ENCODE measurements at regions not wholly inside any gene's neighbourhood (a gene's known extent, or its start where the extent isn't known, plus 50 kb on each side); places are given as distances from the start of the nearest gene placed in this dataset.

DNA sequence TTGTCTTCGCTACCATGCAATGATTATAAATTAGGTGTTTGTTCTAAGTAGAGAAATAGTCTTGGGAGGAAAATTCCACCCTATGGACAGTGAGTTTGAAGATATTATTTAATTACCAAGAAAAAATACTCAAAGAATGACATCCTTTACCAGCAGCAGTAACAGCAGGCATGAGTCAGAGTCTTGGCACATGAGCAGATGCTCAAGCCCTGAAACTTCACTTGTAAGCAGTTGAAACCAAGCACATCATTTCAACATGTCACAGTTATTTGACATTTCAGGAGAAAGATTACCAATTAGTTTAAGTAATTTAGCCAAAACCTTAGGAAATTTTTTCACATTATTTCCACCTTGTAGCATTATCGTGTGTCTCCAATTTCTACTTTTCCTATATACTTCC, 99.2 kb downstream of the C12orf50 start:
- no peak for DNase-seq (ENCODE audit: low read depth in 2 of 2)

DNA sequence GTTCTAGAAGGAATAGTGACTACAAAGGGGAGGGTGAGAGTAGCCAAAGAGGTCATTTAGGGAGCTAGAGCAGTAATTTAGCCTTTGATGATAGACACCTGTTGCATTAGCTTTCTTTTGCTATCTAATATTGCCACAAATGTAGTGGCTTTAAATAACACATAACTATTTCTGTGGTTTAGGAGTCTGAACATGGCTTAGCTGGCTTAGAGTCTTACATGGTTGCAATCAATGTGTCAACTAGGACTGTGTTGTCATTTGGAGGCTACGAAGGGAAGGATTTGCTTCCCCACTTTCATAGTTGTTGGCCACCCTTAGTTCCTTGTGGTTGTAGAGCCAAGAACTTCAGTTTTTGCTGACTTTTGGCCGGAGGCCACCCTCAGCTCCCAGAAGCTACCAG, 99.9 kb downstream of the C12orf50 start:
- DNase-seq (ENCODE audit: low read depth in 2 of 2): no peak

- DNase-seq (ENCODE audit: low read depth in 2 of 2): no peak
Measured at GRCh38 chr12:87928031-87928430, 101.2 kb downstream of the C12orf50 start.

DNA sequence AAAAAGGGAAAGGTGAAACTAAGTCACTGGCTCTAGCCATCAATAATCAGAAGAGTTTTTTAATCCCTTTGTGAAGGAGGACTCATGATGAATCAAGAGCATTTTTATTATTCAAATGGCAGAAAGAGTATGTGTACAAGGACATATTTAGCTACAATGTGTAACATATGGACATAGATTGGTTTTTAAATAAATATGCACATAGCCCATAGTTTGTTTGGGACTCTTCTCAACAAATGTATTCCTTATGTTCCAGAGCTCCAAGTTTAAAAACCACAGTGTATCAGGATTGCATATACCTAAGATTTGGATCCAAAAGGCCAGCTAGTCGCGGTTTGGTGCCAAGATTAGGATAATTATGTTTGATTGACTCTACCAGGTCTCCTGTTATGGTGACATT, 104.2 kb downstream of the C12orf50 start:
- no peak for DNase-seq (ENCODE audit: low read depth in 2 of 2)

GRCh38 chr12:87924149-87924548, 105.1 kb downstream of the C12orf50 start:
- no peak for DNase-seq (ENCODE audit: low read depth in 2 of 2)

- DNase-seq (ENCODE audit: low read depth in 2 of 2): no peak
Measured at GRCh38 chr12:87923361-87923760, 105.8 kb downstream of the C12orf50 start.

GRCh38 chr12:87922736-87923135, 106.5 kb downstream of the C12orf50 start:
- DNase-seq (ENCODE audit: low read depth in 2 of 2): no peak

DNA sequence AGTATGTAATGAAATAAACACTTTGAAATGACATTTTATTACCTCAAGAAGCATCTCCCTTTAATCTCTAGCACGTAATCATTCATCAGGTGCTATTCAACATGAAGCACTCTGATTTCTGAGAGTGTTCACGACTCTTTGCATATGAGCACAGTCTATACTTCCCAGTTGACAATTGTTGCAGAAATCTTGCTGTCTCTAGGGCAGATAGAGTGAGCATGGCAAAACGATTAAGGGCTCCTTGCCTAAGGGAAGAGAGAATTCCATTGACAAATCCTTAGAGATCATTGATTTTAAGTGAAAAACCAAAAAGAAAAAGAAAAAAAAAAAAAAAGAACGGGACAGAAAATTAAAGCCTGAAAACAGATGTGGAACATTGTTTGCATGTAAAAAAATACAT, 107.6 kb downstream of the C12orf50 start:
- no peak for DNase-seq (ENCODE audit: low read depth in 2 of 2)

DNA sequence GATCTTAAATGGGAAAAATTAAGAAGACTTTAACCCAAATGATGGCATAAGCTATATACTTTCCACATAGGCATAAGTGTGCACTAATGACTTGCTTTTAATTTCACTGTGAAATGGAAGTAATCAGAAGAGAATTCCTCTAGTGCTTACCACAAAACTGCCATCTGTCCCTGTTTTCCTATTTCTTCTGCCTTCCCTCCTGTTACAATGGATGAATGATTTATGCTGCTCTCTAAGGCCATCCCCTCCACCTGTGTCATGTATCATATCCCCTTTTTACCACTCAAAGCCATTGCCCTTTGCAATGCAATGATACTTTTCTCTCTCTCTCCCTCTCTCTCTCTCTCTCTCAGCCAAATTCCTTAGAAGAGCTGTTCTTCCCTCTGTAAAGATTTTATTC, 109.1 kb downstream of the C12orf50 start:
- DNase-seq (ENCODE audit: low read depth in 2 of 2): no peak

DNA sequence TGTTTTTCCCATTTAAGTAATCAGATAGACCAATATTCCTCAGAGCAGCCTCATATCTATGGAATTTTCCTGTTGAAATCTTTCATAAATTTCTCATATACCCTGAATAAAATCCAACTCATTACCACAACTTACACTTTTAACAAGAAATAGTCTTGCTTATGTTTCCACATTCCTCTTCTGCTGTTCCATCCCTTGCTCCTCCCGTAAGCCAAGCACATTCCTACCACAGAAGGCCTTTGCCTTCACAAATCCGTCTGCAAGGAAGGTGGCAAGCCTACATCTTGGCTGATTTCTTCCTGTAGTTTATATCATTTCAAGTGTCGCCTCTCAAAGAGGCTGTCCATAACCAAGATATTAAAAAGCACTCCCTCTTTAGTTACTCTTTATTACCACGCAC, 127.7 kb downstream of the C12orf50 start:
- no peak for DNase-seq (ENCODE audit: low read depth in 2 of 2)

GRCh38 chr12:87897662-87898061, 131.5 kb downstream of the C12orf50 start:
- DNase-seq (ENCODE audit: low read depth in 2 of 2): no peak

DNA sequence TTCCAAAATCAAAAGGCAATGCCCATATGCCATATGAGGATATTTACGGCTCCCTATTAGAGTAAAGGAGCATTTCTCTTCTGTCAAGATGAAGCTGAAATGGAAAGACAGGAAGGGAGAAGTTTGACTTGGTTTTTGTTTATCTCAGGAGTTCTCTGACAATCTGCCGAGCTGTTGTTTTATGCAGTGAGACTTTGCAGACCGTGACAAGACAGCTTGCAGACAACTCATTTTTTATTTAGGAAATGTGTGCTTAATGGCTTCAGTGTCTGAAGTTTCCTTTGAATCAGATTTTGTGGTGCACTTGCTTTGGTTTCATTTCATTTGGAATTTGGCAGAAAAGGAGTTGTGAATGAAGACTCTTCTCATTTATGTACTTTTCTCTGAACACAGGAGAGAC, 145.4 kb downstream of the C12orf50 start:
- no peak for DNase-seq (ENCODE audit: low read depth in 2 of 2)

DNA sequence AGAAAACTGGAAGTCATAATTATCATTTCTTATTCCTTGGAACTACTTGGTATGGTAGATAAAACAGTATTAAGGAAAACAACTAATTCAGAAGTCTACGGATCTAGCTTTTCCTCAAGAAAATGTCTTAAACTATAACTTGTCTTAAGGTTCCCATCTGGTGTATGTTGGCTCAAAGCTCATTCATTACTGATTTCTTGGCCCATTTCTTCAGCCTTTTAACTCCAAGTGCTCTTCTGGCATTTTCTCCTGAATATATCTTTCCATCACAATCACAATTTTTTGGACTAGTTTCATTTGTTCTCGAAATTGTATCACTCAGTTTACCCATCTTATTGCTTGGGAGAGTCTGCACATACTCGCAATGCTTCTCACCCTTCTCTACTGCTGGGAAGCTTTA, 150.1 kb downstream of the C12orf50 start:
- DNase-seq (ENCODE audit: low read depth in 2 of 2): no peak

GRCh38 chr12:87870493-87871460, 158.4 kb downstream of the C12orf50 start:
- DNase-seq (ENCODE audit: low read depth in 2 of 2): peak in 1 of 2 donors; percentile 17

- no peak for DNase-seq (ENCODE audit: low read depth in 2 of 2)
Measured at GRCh38 chr12:87870061-87870460, 159.1 kb downstream of the C12orf50 start.

- DNase-seq (ENCODE audit: low read depth in 2 of 2): peak; percentile 21 to 28
Measured at GRCh38 chr12:87866578-87867292, 162.5 kb downstream of the C12orf50 start.

GRCh38 chr12:87861791-87862190, 167.4 kb downstream of the C12orf50 start:
- no peak for DNase-seq (ENCODE audit: low read depth in 2 of 2)

- DNase-seq (ENCODE audit: low read depth in 2 of 2): no peak
Measured at GRCh38 chr12:87853448-87854003, 175.7 kb downstream of the C12orf50 start.

- DNase-seq (ENCODE audit: low read depth in 2 of 2): no peak
Measured at GRCh38 chr12:87849074-87849473, 180.1 kb downstream of the C12orf50 start.

DNA sequence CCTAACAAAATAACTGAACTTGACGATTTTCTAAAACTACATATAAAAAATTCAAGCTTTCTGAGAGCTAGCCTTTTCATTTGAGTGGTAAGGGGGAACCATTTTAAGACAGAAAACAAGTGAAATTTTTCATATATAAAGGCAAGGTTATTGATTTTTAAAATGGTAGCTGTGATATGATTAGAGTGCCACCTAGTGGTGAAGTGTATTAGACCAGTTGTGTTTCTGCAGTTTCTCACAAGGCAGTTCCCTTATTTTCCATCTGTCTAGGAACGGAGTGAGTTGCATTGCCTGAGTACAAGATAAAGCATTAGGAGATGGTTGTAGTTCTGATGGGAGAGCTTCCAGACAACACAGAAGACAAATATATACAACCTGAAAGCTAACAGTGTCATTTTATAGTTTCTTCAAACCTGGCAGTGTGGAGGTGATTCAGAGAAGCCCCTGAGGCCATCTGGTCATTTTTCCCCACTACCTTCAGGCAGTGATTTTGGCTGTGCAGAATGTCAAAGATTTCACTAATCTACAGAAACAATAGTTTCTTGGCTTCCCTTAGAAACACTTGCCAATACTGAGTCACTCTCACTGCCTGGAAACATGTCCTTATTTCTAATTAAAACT, 180.8 kb downstream of the C12orf50 start:
- peak; percentile 74 for DNase-seq (ENCODE audit: low read depth in 2 of 2)

- DNase-seq (ENCODE audit: low read depth in 2 of 2): no peak
Measured at GRCh38 chr12:87847147-87847546, 182.1 kb downstream of the C12orf50 start.

DNA sequence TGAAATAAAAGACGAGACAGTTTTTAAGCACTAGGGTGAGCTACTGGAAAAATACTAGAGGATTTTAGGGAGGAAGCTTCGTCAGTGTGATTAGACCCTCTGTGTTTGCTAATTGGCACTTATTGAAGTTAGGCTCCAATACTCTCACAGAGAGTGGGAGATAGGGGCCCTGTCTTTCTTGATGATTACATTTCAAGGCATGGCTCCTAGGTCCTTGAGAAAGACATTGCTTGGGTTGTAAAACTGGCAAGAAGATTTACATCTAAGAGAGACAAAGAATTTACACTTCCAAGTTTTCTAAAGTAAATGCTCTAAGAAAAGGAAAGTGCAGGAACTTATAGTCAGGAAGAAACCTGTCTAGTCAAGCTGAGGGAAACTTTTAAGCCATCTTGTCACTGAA, 183.2 kb downstream of the C12orf50 start:
- DNase-seq (ENCODE audit: low read depth in 2 of 2): no peak
